GM21529 (cell line): ENCODE measurements at regions not wholly inside any gene's neighbourhood (a gene's known extent, or its start where the extent isn't known, plus 50 kb on each side); places are given as distances from the start of the nearest gene placed in this dataset.

Source experiments
- ATAC-seq: cut with Tn5 transposase; IDR thresholded peaks from one replicate; pipeline ENCODE4 v1.9.1; 2021; ENCODE audit not compliant: unreplicated experiment

DNA sequence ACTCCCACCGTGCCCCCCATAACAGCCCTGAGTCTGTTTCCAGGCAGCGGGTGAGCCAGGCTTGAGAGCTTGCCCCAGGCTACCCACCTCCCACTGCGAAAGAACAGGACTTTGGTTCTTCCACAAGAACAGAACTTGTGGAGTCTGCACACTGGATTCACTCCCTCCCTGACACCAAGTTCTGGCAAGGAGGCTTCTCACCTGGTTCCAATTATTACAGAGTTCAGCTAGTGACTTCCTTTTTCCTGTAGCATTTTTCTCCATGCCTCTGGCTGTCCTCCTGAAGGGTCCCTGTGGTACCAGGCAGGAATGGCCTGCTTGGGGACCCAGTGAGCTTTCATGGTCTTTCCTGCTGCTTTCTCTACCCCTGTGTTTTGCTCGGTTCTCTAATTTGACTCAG is 208.6 kb upstream of the SFRP2 start:
- no peak for ATAC-seq

DNA sequence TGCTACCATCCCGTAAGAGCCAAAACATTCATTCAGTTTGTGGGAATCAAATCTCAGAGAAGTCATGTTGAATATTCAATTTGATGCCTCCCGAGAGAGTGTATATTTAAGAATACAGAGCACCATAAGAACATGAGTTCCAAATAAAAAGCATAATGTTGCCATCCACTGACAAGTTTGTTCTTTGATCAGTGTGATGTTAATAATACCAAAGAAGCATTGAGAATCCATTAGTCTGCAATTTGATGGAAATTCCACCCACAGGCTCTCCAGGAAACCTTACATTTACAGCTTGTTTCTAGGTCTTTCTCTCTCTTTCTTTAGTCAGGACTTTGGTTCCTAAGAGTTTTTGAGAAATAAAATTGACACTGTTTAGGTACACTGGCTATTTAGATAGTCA is 200.6 kb upstream of the SFRP2 start:
- ATAC-seq: no peak

DNA sequence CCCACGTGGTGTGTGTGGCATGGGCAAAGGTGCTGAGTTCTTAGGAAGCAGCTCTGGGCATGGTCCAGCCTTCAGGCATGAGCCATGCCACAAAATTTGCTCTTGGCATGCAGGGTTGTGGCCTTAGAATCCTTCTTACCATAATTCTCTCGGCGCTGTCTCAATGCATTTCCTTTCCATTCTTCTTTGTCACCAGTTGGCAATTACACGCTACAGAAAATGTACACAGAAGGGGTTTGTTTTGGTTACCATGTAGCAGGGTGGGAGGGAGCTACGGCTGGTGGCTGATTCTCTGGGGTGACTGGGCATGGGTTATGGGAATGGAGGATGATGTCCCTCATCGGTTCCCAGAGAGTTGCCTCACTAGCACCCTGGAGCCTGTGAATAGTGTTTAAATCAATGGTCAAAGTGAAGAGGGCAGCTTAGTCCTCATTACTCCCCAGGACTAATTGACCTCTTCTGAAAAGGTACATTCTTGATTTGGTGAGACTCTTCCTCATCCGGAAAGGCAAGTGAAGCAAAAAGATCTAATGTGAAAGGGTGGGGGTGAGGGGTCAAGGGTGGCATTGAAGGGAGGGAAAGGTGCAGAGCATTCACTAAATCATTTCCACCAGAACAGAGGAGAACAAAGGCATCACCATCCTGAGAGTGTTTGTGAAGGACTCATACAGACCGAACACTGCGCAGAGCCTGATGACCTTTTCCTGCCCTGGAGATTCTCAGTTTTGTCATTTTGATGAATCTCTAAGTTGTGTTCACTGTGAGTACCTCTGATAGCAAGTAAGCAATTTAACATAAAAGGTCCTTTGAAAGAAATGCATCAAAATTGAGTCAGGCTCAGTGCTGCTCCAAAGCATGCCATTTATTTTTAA is 199.8 kb upstream of the SFRP2 start:
- no peak for ATAC-seq

DNA sequence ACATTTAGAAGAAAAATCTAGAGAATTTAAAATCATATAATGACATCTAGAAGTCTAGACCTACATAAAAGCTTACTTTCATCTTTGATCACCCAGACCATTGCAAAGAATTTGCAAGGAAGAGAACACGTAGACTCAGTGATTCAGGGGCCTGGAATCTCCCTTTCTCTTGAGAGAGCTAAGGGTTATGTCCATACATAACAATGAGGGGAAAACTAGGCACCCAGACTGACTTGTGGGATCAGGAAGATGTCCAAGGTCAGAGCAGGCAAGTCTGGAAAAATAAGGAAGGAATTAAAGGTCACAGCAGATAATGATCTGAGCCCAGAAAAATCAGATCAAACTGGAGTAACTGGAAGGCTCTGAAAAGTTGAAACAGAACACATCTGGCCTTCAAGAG is 198.4 kb upstream of the SFRP2 start:
- no peak for ATAC-seq

DNA sequence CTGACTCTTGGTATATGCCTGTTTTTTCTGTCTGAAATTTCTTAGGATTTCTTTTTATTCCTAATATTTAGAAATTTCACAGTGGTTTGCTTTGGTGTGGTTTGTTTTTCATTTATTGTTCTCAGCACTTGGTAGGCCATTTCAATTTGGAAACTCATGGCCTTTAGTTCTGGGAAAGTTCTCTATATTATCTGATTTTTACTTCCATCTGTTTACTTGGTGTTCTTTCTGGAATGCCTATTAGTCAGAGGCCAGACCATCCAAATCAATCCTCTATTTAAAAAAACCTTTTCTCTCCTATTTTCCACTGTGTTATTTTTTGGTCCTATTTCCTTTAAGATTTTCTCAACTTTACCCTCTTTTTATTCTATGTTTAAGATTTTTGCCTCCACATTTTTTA is 188.1 kb upstream of the SFRP2 start:
- no peak for ATAC-seq

DNA sequence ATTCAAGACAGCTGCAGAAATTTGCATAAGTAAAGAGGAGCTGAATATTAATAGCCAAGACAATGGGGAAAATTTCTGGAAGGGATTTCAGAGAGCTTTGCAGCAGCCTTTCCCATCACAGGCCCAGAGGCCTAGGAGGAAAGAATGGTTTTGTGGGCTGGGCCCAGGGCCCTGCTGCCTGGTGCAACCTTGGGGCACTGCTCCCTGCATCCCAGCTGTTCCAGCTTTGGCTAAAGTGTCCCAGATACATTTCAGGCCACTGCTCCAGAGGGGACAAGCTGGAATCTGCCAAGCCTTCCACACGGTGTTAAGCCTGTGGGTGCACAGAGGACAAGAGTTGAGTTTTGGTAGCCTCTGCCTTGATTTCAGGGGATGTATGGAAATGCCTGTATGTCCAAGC is 185.6 kb upstream of the SFRP2 start:
- ATAC-seq: no peak

DNA sequence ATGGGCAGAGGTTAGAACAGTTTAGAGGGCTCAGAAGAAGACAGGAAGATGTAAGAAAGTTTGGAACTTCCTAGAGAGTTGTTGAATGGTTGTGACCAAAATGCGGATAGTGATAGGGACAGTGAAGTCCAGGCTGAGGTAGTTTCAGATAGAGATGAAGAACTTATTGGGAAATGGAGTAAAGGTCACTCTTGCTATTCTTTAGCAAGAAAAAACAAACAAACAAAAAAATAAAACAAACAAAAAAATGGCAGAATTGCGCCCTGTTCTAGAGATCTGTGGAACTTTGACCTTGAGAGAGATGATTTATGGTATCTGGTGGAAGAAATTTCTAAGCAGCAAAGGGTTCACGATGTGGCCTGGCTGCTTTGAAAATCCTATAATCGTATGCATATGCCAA is 185.1 kb upstream of the SFRP2 start:
- no peak for ATAC-seq

DNA sequence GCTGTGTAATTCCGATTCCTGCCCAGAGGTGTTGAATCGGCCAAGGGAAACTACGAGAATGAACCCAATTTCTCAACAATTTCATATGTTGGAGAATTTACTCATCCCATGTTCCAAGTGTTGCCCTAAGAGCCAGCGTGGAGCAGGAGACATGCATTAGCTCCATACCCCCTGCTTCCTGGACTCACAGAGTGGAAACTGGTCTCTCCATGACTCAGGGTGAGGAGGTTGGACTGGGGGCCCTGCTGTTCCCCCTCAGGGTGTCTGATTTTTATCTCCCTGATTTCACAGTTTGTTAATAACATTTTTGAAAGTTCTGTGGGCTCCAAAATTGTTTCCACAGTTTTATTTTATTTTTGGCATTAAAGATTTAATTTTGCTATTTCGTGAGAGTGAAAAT is 183.0 kb upstream of the SFRP2 start:
- no peak for ATAC-seq

DNA sequence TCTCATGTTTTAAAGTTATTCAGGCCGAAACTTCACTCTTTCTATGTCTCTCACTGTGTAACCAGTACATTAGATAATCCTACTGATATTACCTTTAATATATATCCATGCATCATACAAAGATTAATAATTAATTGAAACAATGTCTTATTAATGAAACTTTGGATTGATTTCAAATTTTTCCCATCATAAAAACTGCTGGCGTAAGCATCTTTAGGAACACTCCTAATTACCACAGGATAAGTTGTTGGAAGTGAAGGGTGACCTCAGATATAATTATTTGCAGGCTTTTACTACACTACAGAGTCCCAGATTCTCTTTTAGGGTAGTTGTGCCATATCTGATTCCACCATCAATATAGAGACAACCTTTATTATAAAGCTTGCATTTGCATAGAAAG is 181.3 kb upstream of the SFRP2 start:
- no peak for ATAC-seq

DNA sequence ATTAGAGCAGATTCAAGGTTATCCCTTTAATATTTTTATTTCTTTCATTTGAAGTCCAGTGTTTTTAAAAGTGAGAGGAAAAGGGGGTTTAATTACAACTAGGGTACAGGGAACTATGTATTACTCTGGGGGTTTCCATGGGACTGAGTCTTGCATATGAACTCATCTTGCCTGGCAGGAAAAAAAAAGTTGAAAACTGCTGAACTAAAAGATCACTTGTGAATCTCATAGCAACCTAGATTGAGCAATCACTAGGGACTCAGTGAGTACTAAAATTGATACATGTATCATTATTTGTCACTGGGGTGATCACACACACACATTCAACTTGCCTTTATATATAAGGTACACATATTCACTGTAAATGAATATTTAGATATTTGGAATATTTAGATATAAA is 180.7 kb upstream of the SFRP2 start:
- no peak for ATAC-seq

DNA sequence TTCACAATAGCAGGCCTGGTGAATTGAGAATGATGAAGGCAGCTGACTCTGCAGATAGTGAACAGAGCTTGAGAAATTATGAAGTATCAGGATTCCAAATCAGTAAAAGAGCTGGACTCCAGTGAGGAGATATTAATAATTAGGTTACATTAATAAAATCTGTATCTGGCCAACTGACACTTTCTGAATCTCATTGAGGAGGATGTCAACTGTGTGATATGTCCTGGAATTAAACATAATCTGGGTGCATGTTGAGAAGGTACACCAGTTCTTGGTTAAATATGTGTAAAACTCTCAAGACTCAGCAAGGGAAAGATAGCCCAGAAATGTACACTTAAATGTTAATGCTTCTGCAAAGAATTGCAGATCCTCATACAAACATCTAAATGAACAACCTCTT is 177.8 kb upstream of the SFRP2 start:
- no peak for ATAC-seq

DNA sequence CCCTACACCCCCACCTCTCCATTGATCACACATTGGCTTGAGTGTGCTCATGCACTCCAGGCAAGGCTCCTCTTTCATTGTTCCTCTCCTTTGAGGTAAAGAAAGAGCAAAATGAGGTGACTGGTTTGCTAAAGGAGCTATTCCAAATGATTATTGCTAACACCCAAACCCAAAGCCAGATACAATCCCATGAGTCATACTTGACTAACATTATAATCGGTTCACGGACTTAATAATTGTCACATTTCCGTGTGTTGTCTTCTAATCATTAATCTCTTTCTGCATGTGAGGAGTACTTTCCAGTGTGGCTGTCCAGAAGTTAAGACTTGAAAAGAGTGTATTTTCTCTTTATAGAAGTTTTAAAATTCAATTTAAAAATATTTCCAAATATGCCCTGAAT is 174.3 kb upstream of the SFRP2 start:
- no peak for ATAC-seq

DNA sequence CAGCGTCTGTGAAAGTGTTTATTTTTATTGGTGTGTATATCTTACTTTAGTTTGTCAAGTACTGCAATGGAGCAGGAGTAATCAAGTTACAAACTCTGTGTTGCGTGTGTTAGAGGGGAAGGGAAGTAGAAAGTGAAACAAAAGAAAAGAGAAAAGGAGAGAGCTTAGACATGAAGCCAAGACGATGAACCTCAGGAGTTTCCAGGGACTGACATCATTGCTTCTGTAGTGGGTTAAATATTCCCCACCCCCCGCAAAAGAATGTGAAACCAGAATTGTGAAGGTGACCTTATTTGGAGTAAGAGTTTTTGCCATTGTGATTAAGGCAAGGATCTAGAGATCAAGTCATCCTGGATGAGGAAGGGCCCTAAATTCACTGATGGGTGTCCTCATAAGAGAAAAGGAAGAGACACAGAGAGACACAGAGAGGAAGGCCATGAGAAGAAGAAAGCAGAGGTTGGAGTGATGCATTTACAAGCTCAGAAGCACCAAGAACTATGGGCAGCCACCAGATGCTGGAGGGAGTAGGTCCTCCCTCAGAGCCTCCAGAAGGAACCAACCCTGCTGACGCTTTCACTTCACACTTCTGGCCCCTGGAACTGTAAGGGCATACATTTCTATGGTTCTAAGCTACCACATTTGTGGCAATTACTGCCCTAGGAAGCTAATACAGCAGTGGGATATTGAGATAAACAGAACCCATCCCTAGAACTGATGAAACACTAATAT is 173.6 kb upstream of the SFRP2 start:
- no peak for ATAC-seq

DNA sequence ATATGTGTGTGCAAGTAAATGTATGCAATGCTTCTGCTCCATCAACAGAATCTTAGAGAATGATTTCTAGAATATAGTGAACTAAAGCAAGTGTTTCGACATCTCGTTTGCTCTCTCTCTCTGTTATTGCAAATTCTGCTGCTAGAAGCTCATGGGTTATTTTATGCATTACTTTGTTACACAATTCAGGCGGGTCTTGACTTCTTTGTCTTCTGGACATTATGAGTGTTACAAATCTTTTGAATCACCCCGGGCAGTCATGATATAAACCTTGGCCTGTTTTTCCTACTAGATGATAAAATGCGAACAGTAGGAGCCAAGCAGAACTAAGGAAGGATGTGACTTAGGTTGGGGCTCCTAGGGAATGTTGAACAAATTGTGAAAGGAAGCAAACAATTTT is 166.4 kb upstream of the SFRP2 start:
- no peak for ATAC-seq

DNA sequence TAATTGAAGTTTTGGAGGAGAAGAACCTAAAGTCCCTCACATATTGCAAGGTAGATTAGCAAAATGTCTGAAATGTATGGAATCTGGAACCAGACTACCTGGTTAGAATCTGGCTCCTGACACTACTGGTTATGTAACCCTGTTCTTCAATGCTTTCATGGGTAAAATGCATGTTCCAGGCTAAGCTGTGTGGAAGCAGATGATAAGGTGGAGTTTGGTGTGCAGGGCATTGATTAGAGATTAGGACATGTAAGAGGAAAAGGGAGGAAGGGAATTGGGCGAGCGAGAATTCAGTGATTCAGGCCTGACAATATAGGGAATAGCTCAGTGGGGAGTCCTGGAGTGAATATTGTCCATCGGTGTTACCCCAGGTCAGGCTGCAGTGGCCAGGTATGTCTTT is 165.8 kb upstream of the SFRP2 start:
- no peak for ATAC-seq

DNA sequence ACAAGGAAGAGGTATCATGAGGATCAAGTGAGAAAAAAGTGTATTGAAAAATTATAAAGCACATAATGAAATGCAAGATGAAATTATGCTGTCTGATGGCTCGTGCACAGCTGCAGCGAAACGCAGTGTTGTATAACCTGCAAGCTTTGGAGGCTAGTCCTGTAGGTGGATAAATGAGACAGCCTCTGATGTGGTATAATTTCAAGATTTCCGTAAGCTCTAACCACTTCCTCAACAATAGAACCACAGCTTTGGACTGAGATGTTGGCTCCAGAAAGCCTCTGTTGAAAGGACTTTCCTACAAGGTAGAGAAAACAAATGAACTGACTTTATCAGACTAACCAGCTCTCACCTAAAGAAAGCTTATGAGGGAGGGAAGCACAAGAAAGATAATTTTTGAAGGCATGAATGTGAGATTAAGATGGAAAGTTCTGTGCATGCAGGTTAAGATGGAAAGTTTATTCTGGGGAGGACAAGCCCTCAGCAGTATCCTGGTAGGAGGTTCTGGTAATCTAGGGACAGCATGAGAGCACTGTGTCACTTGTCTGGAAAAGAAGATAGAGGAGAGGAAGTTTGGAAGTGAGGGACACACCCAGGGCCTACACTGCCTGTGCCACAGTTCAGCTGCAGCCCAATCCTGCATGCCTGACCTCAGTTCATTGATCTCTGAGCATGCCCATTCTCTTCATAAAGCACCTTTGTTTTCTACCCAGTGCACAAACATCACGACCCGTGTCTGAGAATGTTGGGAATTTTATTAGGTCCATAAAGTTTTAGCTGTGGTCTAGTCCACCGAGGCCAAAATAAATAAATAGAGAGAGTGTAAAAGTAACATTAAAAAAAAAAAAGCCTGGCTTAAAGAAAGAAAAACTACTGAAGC is 161.5 kb upstream of the SFRP2 start:
- ATAC-seq: no peak

DNA sequence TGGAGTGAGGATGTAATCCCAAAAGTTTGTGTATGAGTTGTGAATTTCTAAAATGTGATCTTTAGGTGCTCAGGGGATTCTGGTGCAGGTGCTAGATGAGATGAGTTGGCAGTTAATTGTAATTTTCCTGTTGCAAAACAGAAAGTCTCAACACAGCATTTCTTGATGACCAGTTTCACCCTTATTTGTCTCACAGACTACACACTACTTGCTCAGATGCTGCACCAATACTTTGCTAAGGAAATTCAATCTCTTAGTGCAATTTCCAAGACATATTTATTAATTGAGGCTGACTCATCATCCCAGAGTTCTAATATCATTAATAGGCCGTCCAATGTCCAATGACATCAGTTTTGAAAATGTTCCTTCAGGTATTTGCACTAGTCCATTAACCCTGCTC is 159.2 kb upstream of the SFRP2 start:
- no peak for ATAC-seq

DNA sequence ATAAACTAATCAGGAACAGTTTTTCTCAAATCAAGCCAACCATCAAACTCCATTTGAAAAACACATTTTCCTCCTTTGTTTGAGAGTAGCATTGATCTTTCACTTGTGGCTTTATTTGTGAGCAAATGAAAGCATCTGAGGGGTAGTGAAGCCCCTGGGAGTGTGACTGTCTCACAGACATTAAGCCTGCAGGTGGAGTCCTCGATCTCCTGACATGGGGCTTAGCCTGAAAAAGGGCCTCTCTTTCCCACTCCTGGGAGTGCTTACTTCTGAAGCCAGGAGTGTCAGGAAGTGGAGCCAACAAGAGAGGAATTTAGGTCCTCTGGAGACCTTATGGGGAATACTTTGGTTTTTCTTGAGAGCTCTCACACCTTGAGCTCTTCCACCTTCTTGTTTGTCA is 158.2 kb upstream of the SFRP2 start:
- no peak for ATAC-seq

DNA sequence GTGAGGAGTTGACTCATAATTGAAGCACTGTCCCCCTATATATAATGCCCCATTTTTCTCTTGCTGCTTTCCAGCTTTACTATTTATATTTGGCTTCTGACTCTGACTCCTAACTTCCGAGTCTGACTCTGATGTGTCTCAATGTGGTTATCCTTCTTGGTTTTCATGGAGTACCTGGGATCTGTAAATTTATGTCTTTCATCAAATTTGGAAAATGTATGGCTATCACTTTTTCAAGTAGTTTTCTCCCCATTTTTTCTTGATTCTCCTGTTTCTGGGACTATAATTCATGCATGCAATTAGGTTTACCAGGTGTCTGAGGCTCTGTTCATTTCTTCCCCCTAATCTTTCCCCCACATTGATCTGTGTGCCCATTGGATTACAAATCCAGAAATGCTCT is 156.8 kb upstream of the SFRP2 start:
- no peak for ATAC-seq

DNA sequence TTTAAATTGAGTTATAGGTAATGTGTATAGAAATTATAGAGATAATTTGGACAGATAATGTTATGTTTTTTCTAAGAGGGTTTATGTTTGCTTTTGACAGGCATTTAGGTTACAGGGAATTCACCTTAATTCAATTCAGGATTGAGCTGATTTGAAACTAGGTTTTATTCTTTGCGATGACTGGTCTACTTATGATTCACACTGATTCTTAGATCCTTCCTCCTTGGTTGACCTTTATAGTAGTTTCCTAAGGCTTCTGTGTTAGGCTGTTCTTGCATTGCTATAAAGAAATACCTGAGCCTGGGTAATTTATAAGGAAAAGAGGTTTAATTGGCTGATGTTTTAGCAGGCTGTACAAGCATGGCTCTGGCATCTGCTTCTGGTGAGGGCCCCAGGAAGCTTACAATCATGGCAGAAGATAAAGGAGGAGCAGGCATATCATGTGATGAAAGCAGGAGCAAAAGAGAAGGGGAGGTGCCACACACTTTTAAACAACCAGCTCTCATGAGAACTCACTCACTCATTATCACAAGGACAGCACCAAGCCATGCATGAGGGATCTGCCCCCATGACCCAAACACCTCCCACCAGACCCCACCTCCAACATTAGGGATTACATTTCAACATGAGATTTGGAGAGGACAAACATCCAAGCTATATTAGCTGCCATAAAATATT is 155.0 kb upstream of the SFRP2 start:
- ATAC-seq: no peak

DNA sequence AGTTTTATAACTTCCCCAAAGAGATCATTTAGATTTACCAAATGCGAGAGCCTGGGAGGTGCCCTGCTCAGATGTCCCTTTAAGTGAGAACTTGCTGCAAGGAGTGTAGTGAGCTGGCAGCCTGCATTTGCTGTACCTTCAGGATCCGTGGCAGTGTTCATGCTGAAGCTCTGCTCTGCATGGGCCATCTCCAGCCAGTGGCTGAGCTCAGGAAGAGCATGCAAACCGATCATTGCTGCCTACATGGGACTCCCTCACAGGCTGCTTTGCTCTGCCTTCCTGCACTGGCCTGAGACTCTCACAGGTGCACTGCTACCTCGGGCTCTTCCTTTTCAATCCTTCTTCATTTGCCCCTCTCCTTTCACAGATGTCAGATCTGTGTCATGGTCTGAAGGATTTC is 152.0 kb upstream of the SFRP2 start:
- no peak for ATAC-seq
